H7 (cell line): ENCODE measurements at regions not wholly inside any gene's neighbourhood (a gene's known extent, or its start where the extent isn't known, plus 50 kb on each side); places are given as distances from the start of the nearest gene placed in this dataset.

Experiments
- DNase-seq: peaks from one replicate; pipeline ENCODE4 v3.0.0; 2012
- H3K27me3 ChIP-seq: 2 replicates; pipeline ENCODE4 v1.6.0; 2011; ENCODE audit warnings: mild to moderate bottlenecking, low read length; ENCODE audit not compliant: control insufficient read depth, insufficient read depth
- H3K36me3 ChIP-seq: replicated peaks from 2 replicates; pipeline ENCODE4 v1.5.1; 2011; ENCODE audit warnings: low read length; ENCODE audit not compliant: control insufficient read depth, insufficient read depth
- H3K4me3 ChIP-seq: 2 replicates; pipeline ENCODE4 v1.5.1; 2011; ENCODE audit warnings: low read depth, mild to moderate bottlenecking, control low read depth, low read length, moderate library complexity; ENCODE audit not compliant: insufficient read depth

DNA sequence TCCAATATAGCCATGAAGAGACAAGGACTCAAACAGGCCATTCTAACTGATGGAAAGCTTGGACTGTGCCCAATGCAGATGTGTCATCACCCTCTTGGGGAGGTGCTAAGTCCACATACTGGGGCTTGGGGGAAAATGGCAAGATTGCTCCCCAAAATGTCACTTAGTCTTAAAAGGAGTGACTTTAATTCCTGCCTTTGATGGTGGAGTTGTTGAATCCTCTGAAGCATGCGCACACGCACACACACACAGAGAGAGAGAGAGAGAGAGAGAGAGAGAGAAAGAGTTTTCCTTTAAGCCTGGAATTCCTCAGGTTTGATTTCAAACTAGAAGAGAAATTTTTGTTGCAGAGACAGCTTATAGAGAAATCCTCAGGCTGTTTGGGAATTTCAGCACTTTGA, 161.9 kb upstream of the GAS1 start:
- no peaks in the 10 kb centered on the region for H3K36me3 ChIP-seq
- H3K4me3 ChIP-seq = no peak overlapping the region
- no peaks in the 10 kb centered on the region for H3K27me3 ChIP-seq
- DNase-seq = no peak

DNA sequence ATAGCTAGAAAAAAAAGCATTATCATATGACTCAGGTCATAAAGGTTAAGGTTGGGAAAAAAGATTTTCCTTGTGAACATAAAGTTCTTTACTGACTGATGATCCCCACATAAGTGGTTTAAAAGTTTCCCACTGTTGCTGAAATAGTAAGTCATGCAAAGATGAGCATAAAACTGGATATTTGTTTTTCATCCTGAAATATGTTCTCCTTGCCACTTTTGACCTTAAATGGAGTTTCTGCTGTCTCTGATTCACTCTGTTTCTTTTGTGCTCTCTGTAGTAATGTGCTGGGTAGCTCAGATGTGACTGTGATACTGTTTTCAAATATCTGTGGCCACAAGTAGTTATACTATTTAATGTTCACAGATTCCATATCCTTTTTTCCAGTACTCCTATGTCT, 162.5 kb upstream of the GAS1 start:
- Histone ChIP-seq H3K27me3 (no peaks in the 10 kb centered on the region), H3K36me3 (no peaks in the 10 kb centered on the region), H3K4me3 (no peak overlapping the region)
- DNase-seq = no peak

DNA sequence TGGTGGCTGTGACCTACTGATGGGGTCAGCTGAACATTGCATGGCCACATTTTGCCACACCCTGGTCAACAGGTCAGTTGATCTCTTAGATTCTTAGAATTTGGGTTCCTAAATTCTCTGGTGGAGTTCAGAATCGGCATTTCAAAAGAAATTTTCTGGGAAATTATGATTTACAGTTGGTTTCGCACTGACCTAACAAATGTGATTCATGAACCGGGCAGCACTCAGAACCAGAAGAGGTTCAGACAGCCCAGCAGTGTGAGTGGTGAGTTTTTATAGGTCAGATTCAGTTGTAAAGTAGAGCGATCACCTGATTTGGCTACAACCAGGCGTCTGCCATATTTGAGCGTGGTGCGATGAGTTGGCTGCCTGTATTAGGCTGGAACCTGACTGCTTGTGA, 163.7 kb upstream of the GAS1 start:
- no peak for DNase-seq
- Histone ChIP-seq H3K27me3 (no peaks in the 10 kb centered on the region), H3K4me3 (no peak overlapping the region), H3K36me3 (no peaks in the 10 kb centered on the region)

DNA sequence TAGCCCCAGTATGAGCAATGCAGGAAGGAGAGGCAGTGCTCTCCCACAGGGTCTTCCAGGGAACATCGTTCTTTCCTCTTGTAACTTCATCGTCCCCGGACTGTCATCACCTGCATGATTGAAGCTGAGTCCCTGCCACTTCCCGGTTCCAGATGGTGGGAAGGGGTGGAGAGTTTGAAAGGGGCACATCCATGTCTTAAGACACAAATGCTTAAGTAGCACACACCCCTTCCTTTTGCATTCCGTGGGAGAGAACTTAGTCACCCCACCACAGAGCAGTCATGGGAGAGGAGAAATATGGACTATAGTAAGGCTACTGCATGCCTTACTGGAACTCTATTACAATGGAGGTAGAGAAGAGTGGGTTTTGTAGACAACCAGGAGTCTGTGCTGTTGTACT, 165.3 kb upstream of the GAS1 start:
- Histone ChIP-seq H3K36me3 (no peaks in the 10 kb centered on the region), H3K4me3 (no peak overlapping the region), H3K27me3 (no peaks in the 10 kb centered on the region)
- DNase-seq = no peak

DNA sequence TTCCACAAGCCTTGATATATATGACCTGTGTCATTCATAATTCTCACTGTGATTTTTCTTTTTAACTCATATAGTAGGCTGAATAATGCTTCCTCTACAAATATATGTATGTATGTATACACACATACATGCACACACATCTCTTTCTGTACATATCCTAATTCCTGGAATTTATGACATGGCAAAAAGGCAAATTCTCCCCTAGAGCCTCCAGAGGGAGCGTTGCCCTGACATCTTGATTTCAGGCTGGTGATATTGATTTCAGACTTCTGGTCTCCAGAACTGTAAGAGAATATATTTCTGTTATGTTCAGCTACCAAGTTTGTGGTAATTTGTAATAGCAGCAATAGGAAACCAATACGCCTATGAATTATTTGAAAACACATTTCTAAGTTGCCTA, 166.6 kb upstream of the GAS1 start:
- H3K27me3 ChIP-seq = no peaks in the 10 kb centered on the region
- H3K36me3 ChIP-seq = no peaks in the 10 kb centered on the region
- no peak for DNase-seq
- no peak overlapping the region for H3K4me3 ChIP-seq

DNA sequence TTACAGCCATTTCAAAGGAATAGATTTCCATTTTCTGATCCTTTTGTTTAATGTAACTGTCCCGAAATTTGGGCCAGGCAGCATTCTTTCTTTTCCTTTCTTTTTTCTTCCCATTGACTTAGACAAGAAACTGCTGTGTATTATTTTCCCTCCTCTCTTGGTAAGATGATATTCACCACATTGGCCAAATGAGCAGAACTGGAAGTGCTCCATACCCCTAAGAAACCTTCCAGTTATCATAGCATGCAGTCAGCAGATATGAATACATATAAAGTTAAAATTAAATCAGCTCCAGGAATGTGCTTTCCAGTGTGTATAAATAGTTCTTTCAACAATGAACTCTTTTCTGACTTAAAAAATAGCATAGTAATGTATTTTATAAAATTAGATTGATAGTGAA, 168.5 kb upstream of the GAS1 start:
- Histone ChIP-seq H3K36me3 (no peaks in the 10 kb centered on the region), H3K4me3 (no peak overlapping the region), H3K27me3 (no peaks in the 10 kb centered on the region)
- DNase-seq = no peak

DNA sequence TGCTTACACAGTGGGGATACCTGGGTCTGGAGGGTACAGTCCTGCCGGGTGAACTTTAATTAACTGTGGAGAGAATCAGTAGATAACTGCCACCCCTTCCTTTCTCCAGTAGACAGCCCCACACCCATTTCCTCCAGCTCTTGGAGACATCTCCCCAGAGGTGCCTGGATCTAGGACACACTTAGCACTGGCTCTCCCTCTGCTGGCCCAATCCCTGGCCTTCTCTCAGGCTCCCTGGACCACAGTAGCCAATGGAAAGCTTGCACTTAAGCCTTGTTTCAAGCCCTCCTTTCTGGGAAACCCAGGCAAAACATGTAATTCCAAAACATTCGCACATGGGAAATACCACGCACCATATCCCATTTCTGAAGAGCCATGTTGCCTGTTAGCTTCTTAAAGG, 169.2 kb upstream of the GAS1 start:
- no peaks in the 10 kb centered on the region for H3K36me3 ChIP-seq
- DNase-seq = peak; percentile 33

DNA sequence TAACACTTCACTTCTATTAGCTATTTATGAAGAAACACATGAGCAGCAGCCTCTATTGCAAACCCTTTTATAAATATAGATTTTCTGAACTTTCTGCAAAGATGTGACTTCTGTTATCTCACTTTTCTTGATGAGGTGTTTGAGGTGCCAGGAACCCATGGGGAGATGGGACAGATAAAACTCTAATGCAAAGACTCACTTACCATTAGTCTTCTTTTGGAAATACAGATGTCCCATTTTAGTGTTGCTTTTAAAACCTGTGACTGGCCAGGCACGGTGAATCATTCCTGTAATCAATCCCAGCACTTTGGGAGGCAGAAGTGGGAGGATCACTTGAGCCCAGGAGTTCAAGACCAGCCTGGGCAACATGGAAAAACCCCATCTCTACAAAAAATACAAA, 171.3 kb upstream of the GAS1 start:
- Histone ChIP-seq H3K4me3 (no peak overlapping the region), H3K36me3 (no peaks in the 10 kb centered on the region), H3K27me3 (no peaks in the 10 kb centered on the region)
- no peak for DNase-seq

More for the DNA sequence above, 169.2 kb upstream of the GAS1 start:
- Histone ChIP-seq H3K4me3 (no peak overlapping the region), H3K27me3 (no peaks in the 10 kb centered on the region)

DNA sequence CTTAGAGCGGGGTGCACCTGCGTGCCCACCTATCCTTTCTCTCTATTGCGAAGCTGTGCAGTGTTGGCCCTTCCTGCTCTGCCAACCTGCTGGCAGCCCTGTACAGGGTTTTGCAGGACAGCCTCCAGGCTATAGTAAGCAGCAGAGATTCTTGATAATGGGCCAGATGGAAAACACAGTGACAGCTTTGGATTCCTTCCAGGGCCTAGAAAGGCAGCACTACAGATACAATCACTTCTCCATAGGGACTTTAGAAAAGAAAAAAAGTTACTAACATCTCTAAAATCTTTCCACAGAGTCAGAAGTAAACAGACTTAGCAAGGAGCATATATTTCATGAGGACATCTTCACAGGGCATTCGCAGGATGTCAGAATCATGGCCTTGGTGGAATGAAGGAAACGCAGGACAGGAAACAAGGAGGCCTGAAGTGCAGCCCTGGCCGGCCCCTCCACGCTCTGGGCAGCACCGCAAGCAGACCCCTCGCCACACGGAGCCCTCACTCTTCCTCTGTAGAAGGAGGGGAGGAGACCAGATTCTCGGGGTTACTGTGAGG, 172.1 kb upstream of the GAS1 start:
- H3K27me3 ChIP-seq = no peaks in the 10 kb centered on the region
- H3K36me3 ChIP-seq = no peaks in the 10 kb centered on the region
- no peak overlapping the region for H3K4me3 ChIP-seq
- no peak for DNase-seq

DNA sequence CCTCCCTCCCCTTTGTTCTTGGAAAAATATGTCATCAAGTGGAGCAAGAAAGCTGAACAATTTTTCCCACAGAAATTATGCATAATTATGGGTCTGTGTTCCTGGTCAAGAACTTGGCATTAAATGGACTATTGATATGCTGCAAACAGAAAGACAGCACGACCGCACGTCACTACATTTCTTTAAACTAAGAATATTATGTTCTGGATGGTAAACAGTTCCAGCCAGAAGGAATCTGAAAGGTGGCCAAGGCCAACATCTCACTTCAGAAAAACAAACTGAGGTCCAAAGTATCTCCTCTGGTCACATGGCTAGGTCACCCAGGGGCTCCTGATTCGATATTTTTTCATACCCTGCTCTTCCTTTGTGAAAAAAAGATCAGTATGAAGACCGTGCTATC, 173.3 kb upstream of the GAS1 start:
- H3K27me3 ChIP-seq = no peaks in the 10 kb centered on the region
- H3K36me3 ChIP-seq = no peaks in the 10 kb centered on the region
- no peak for DNase-seq
- no peak overlapping the region for H3K4me3 ChIP-seq

DNA sequence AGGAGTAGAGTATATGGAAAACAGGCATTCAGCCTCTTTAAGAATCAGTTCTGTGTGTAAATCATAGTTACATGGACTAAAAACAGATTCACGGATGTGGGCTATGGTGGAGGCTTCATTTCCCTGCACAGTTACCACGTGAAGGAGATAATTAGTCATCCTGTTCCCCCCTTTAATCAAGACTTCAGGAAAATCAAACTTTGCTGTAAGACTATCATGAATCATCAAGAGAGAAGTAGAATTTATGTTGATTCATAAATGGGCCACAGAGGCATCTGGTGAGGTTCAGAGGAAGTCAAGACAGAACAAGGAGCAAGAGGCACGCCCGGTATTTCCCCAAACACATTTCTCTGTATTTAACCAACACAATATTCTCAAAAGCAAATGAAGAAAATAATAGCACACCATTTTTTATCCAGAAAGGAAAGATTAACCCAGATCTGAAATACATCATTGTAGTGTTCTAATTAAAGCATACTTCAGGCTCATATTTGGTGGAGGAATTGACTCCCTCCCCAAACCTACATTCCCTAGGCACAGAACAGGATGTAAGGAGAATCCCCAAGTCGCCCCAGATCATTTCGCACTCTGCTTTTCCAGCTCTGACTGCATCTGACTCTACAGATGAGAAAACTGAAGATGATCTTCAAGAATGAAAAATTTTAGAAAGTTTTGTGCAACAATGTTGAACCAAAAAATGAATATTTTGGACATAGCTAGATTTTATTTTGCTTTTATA, 175.8 kb upstream of the GAS1 start:
- DNase-seq = no peak
- no peak overlapping the region for H3K4me3 ChIP-seq
- H3K36me3 ChIP-seq = no peaks in the 10 kb centered on the region
- no peaks in the 10 kb centered on the region for H3K27me3 ChIP-seq

DNA sequence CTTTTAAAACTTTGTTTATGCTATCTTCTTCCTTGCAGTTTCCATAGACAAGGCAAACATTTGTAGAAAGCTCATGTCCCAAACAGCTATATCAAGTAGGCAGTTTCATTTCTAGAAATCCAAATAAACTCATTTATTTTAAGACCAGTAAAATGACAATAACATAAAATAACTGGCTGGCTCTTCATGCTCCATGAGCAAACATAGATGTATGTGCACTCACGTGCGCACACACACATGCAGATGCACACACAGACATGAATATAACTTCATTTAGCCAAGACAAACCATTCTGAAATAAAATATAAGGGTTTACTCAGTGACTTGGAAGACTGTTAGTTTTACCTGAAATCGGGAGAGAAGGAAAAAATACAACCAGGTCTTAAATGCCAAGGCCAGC, 176.5 kb upstream of the GAS1 start:
- no peak for DNase-seq
- Histone ChIP-seq H3K36me3 (no peaks in the 10 kb centered on the region), H3K4me3 (no peak overlapping the region), H3K27me3 (no peaks in the 10 kb centered on the region)

DNA sequence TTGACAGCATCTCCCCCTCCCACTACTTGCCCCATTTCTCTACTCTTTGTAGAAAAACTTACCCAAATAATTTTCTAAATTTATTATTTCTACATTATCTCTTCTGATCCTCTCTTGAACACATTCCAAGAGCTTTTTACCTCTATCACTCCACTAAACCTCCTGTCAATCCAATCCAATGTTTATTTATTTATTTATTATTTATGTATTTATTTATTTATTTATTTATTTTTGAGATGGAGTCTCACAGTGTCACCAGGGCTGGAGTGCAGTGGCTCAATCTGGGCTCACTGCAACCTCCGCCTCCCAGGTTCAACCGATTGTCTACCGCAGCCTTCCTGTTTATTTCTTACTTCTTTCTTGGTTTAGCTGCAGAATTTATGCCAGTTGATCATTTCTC, 178.5 kb upstream of the GAS1 start:
- H3K4me3 ChIP-seq = no peak overlapping the region

DNA sequence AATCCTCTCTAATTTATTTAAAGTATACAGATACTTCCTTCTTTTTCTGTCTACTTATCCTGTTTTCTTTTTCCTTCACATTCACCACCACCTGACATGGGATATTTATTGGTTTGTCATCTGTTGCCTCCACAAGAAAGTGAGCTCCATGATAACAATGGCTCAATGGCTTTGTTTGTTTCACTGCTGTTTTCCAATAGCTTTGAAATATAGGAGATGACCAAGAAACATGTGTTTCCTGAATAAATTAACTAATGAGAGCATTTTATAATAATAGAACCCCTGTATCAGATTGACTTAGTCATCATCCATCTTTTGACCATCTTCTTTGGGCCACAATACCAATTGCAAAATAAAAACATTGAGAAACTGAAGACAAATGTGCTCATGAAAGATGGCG, 180.2 kb upstream of the GAS1 start:
- no peak overlapping the region for H3K4me3 ChIP-seq
- no peaks in the 10 kb centered on the region for H3K36me3 ChIP-seq
- DNase-seq = no peak
- no peaks in the 10 kb centered on the region for H3K27me3 ChIP-seq

More for the DNA sequence above, 178.5 kb upstream of the GAS1 start:
- H3K27me3 ChIP-seq = no peaks in the 10 kb centered on the region
- H3K36me3 ChIP-seq = no peaks in the 10 kb centered on the region
- DNase-seq = no peak

DNA sequence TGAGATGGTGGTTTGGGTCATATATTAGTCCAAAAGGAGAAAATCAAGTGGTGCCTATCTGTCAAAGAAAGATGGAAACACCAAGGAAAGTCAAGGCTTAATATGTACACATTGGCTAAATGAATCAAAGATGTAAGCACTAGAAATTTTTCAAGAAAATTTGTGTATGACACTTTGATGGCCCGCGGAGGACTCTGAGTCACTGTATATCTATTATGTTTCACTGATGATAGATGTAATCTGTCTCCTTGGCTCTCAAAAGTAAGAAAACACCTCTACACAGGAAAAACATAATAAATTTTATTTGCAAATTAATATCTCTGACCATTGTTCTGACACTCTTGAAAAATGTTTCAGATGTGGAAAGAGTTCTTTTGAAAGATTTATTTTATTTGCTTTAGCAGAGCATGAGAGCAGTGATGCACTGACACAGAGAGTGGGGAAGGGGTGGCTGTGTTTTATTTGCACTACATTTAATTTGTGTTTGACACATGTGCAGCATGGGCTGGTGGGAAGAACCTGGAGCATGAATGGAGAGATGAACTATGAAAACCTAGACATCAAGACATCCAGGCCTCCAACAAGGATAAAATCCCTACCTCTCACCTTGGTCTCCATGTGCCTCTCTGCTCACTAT, 180.8 kb upstream of the GAS1 start:
- no peaks in the 10 kb centered on the region for H3K27me3 ChIP-seq
- DNase-seq = no peak
- no peak overlapping the region for H3K4me3 ChIP-seq
- H3K36me3 ChIP-seq = no peaks in the 10 kb centered on the region
